ENCODE measurements at regions not wholly inside any gene's neighbourhood (a gene's known extent, or its start where the extent isn't known, plus 50 kb on each side); places are given as distances from the start of the nearest gene placed in this dataset.

- WGBS = 83% methylated on average over 12 of the region's 12 CpGs
- TF ChIP-seq SP1 (IDR thresholded peaks at IDR 0.05) = no peak
- no peak for TF ChIP-seq REST (IDR thresholded peaks at IDR 0.05)
- TF ChIP-seq NR2F2 (IDR thresholded peaks at IDR 0.05) = no peak
- TF ChIP-seq ZBTB33 (IDR thresholded peaks at IDR 0.05) = no peak
- no peak for TF ChIP-seq RXRA (IDR thresholded peaks at IDR 0.05)
- no peak for TF ChIP-seq HNF4G (IDR thresholded peaks at IDR 0.05)
- TF ChIP-seq JUND (IDR thresholded peaks at IDR 0.05) = no peak
- TF ChIP-seq ATF3 (IDR thresholded peaks at IDR 0.05) = no peak
- DNase-seq (ENCODE audit: low spot score) = no peak
- no peaks in the 10 kb centered on the region for H3K27me3 ChIP-seq (ENCODE audit: control insufficient read depth in 4 of 4, insufficient read depth in 4 of 4, low read length in 3 of 4)
- no peaks in the 10 kb centered on the region for H3K4me1 ChIP-seq (ENCODE audit: control insufficient read depth in 4 of 4, insufficient read depth in 4 of 4, low read length in 3 of 4)
- H3K36me3 ChIP-seq (ENCODE audit: control insufficient read depth in 4 of 4, insufficient read depth in 3 of 4, low read depth in 1 of 4, low read length in 3 of 4) = no peaks in the 10 kb centered on the region
- peaks cover 0 to 1% (median 0%) of the 10 kb centered on the region in 4 donors for H3K9me3 ChIP-seq (ENCODE audit: control insufficient read depth in 4 of 4, low read length in 3 of 4)
- H3K4me3 ChIP-seq (ENCODE audit: low read depth in 1 of 3, low read length in 3 of 3) = no peak overlapping the region
- H3K9ac ChIP-seq (ENCODE audit: low read depth in 1 of 2, low read length in 2 of 2) = no peak overlapping the region
- no peak overlapping the region for H3K27ac ChIP-seq (ENCODE audit: low read depth in 1 of 2, low read length in 2 of 2)
Measured at GRCh38 chr15:91376038-91376437, 276.0 kb downstream of the SV2B start.

GRCh38 chr15:91380114-91380513 is 280.1 kb downstream of the SV2B start:
- Histone ChIP-seq H3K36me3 (ENCODE audit: control insufficient read depth in 4 of 4, insufficient read depth in 3 of 4, low read depth in 1 of 4, low read length in 3 of 4) (no peaks in the 10 kb centered on the region), H3K4me1 (ENCODE audit: control insufficient read depth in 4 of 4, insufficient read depth in 4 of 4, low read length in 3 of 4) (peaks cover 7 to 15% (median 12%) of the 10 kb centered on the region in 4 donors), H3K27ac (ENCODE audit: low read depth in 1 of 2, low read length in 2 of 2) (no peak overlapping the region), H3K4me3 (ENCODE audit: low read depth in 1 of 3, low read length in 3 of 3) (no peak overlapping the region), H3K9ac (ENCODE audit: low read depth in 1 of 2, low read length in 2 of 2) (no peak overlapping the region), H3K9me3 (ENCODE audit: control insufficient read depth in 4 of 4, low read length in 3 of 4) (no peaks in the 10 kb centered on the region), H3K27me3 (ENCODE audit: control insufficient read depth in 4 of 4, insufficient read depth in 4 of 4, low read length in 3 of 4) (no peaks in the 10 kb centered on the region)
- 72% methylated on average over 2 of the region's 2 CpGs for WGBS
- no peak for TF ChIP-seq YY1 (IDR thresholded peaks at IDR 0.05)
- TF ChIP-seq EGR1 (IDR thresholded peaks at IDR 0.05; ENCODE audit: low read depth in 2 of 2) = no peak
- no peak for TF ChIP-seq REST (IDR thresholded peaks at IDR 0.05)
- TF ChIP-seq GABPA (IDR thresholded peaks at IDR 0.05 in 1 of 2, conservative IDR thresholded peaks at IDR 0.05 in 1 of 2) = no peak
- no peak for TF ChIP-seq RAD21 (IDR thresholded peaks at IDR 0.05)
- no peak for TF ChIP-seq MAX (IDR thresholded peaks at IDR 0.05)
- no peak for TF ChIP-seq JUND (IDR thresholded peaks at IDR 0.05)
- no peak for TF ChIP-seq ZBTB33 (IDR thresholded peaks at IDR 0.05)
- no peak for TF ChIP-seq HNF4G (IDR thresholded peaks at IDR 0.05)
- TF ChIP-seq ATF3 (IDR thresholded peaks at IDR 0.05) = no peak
- no peak for TF ChIP-seq HNF4A (conservative IDR thresholded peaks at IDR 0.05)
- TF ChIP-seq NR2F2 (IDR thresholded peaks at IDR 0.05) = no peak
- no peak for TF ChIP-seq CTCF (IDR thresholded peaks at IDR 0.05; ENCODE audit: low read depth, low read length, missing input control)
- TF ChIP-seq FOXA2 (IDR thresholded peaks at IDR 0.05) = no peak
- no peak for TF ChIP-seq FOXA1 (IDR thresholded peaks at IDR 0.05)
- no peak for DNase-seq (ENCODE audit: low spot score)
